ENCODE measurements at regions not wholly inside any gene's neighbourhood (a gene's known extent, or its start where the extent isn't known, plus 50 kb on each side); places are given as distances from the start of the nearest gene placed in this dataset.

DNA sequence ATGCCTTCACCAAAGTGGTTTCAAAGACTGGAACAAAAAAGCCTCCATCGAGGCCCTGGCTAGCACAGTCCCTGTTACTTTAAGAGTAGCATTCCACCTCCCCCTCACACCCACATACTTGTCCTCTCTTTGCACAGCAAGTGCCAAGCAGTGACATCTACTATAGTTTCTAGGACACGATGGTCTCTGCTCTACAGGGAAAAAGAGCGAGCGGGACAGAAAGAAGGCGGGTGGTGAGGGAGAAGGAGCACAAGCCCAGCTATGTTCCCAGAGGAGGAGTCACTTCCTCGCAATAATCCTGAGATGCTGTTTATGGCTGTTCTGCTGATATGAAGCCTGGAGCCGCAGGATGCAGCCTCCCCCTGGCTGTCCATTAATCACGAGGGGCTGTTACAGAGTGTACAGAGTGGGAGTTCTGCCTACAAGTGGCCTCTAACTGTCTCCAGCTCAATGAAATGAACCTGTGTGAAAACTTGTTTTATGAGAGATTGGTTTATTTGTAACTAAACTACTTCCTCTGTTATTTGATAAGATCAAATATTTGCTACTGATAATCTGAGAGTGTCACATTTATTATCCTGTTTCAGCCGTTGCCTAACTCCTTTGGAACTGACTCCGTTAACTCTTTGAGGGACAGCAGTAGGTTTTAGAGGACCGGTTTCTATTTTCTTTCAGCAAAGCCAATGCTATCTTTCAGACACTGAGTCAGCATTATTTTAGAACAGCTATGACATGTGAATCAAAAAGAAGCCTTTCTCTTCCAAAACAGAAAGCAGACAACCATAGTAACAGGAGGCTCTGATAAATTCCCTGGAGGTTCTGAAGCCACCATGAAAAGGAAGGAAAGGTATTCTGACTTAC lies 208.0 kb downstream of the SPRY2 start:
- peak overlapping the region; percentile 7 for H3K4me2 ChIP-seq
- H2AFZ ChIP-seq: peak overlapping the region; percentile 44; the same call in 1 of the 2 replicates
- peak; percentile 28 for DNase-seq (ENCODE audit: low spot score)
- H3F3A ChIP-seq (replicated peaks; ENCODE audit: low read depth): no peaks in the 10 kb centered on the region
- H3K36me3 Mint-ChIP-seq (ENCODE audit: low read depth): no peaks in the 10 kb centered on the region
- ATAC-seq: peak; percentile 79
- no peaks in the 10 kb centered on the region for H3K36me3 ChIP-seq (ENCODE audit: insufficient read depth)
- H3K9me3 Mint-ChIP-seq: no peaks in the 10 kb centered on the region
- no peaks in the 10 kb centered on the region for H3K27me3 ChIP-seq (ENCODE audit: insufficient read depth)
- no peak overlapping the region for H3K4me3 ChIP-seq
- peaks cover 41% of the 10 kb centered on the region for H3K4me1 ChIP-seq (ENCODE audit: insufficient read depth)
- no peaks in the 10 kb centered on the region for H3K79me2 ChIP-seq (replicated peaks; ENCODE audit: insufficient read depth)
- no peaks in the 10 kb centered on the region for H4K20me1 ChIP-seq (replicated peaks; ENCODE audit: insufficient read depth)
- H3K27ac Mint-ChIP-seq: peak overlapping the region; percentile 61
- no peaks in the 10 kb centered on the region for H3K9me2 ChIP-seq (ENCODE audit: insufficient read depth)
- peak overlapping the region; percentile 40; the same call in 2 of the 3 replicates for H3K4me3 Mint-ChIP-seq
- H3K27ac ChIP-seq (ENCODE audit: low read depth): no peak overlapping the region
- TF ChIP-seq ZNF462 (CRISPR knock-in tag; IDR thresholded peaks at IDR 0.05): no peak
- no peak for TF ChIP-seq POLR2AphosphoS5 (IDR thresholded peaks at IDR 0.05; ENCODE audit: low read depth)
- no peak for TF ChIP-seq EZH2phosphoT487 (IDR thresholded peaks at IDR 0.05; ENCODE audit: unreplicated experiment)
- TF ChIP-seq CREB1 (CRISPR knock-in tag; IDR thresholded peaks at IDR 0.05; ENCODE audit: low read depth): no peak
- TF ChIP-seq NANOG (IDR thresholded peaks at IDR 0.05; ENCODE audit: borderline replicate concordance): no peak
- TF ChIP-seq, protein P1, sequence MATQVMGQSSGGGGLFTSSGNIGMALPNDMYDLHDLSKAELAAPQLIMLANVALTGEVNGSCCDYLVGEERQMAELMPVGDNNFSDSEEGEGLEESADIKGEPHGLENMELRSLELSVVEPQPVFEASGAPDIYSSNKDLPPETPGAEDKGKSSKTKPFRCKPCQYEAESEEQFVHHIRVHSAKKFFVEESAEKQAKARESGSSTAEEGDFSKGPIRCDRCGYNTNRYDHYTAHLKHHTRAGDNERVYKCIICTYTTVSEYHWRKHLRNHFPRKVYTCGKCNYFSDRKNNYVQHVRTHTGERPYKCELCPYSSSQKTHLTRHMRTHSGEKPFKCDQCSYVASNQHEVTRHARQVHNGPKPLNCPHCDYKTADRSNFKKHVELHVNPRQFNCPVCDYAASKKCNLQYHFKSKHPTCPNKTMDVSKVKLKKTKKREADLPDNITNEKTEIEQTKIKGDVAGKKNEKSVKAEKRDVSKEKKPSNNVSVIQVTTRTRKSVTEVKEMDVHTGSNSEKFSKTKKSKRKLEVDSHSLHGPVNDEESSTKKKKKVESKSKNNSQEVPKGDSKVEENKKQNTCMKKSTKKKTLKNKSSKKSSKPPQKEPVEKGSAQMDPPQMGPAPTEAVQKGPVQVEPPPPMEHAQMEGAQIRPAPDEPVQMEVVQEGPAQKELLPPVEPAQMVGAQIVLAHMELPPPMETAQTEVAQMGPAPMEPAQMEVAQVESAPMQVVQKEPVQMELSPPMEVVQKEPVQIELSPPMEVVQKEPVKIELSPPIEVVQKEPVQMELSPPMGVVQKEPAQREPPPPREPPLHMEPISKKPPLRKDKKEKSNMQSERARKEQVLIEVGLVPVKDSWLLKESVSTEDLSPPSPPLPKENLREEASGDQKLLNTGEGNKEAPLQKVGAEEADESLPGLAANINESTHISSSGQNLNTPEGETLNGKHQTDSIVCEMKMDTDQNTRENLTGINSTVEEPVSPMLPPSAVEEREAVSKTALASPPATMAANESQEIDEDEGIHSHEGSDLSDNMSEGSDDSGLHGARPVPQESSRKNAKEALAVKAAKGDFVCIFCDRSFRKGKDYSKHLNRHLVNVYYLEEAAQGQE (IDR thresholded peaks at IDR 0.05; ENCODE audit: unreplicated experiment): no peak
- no peak for TF ChIP-seq STAT1 (IDR thresholded peaks at IDR 0.05; ENCODE audit: unreplicated experiment)
- no peak for TF ChIP-seq EZH2 (IDR thresholded peaks at IDR 0.05; ENCODE audit: low read depth, unreplicated experiment)
- no peak for TF ChIP-seq JUNB (IDR thresholded peaks at IDR 0.05; ENCODE audit: unreplicated experiment)
- no peak for TF ChIP-seq ZNF114 (CRISPR knock-in tag; IDR thresholded peaks at IDR 0.05)
- TF ChIP-seq, protein P2, sequence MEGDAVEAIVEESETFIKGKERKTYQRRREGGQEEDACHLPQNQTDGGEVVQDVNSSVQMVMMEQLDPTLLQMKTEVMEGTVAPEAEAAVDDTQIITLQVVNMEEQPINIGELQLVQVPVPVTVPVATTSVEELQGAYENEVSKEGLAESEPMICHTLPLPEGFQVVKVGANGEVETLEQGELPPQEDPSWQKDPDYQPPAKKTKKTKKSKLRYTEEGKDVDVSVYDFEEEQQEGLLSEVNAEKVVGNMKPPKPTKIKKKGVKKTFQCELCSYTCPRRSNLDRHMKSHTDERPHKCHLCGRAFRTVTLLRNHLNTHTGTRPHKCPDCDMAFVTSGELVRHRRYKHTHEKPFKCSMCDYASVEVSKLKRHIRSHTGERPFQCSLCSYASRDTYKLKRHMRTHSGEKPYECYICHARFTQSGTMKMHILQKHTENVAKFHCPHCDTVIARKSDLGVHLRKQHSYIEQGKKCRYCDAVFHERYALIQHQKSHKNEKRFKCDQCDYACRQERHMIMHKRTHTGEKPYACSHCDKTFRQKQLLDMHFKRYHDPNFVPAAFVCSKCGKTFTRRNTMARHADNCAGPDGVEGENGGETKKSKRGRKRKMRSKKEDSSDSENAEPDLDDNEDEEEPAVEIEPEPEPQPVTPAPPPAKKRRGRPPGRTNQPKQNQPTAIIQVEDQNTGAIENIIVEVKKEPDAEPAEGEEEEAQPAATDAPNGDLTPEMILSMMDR (conservative IDR thresholded peaks at IDR 0.05; ENCODE audit: low read depth in 2 of 2): no peak
- no peak for TF ChIP-seq ETS1 (IDR thresholded peaks at IDR 0.05)
- TF ChIP-seq ZNF331 (CRISPR knock-in tag; IDR thresholded peaks at IDR 0.05; ENCODE audit: low read depth): no peak
- peaks cover 42% of the 10 kb centered on the region for H3K4me1 Mint-ChIP-seq
- H3K27me3 Mint-ChIP-seq (ENCODE audit: insufficient read depth, low read depth, poor library complexity): peaks cover 11% of the 10 kb centered on the region

Data from GM23338 (cell line).